IPS DF 6.9 (cell line): ENCODE measurements at regions not wholly inside any gene's neighbourhood (a gene's known extent, or its start where the extent isn't known, plus 50 kb on each side); places are given as distances from the start of the nearest gene placed in this dataset.

Source experiments
- DNase-seq: peaks from one replicate; pipeline ENCODE4 v3.0.0-alpha.2; 2013; ENCODE audit warnings: low read depth, low spot score
- H3K27ac ChIP-seq: one replicate; pipeline ENCODE4 v1.5.1; 2013; ENCODE audit warnings: low read length, control low read depth
- H3K27me3 ChIP-seq: 2 replicates; pipeline ENCODE4 v1.6.1; 2013; ENCODE audit warnings: mild to moderate bottlenecking, low read length; ENCODE audit not compliant: control insufficient read depth, insufficient read depth
- H3K36me3 ChIP-seq: 2 replicates; pipeline ENCODE4 v1.6.1; 2013; ENCODE audit warnings: low read length; ENCODE audit not compliant: control insufficient read depth, insufficient read depth
- H3K4me1 ChIP-seq: 2 replicates; pipeline ENCODE4 v1.6.1; 2013; ENCODE audit warnings: low read length; ENCODE audit not compliant: control insufficient read depth, insufficient read depth
- H3K4me3 ChIP-seq: 2 replicates; pipeline ENCODE4 v1.5.1; 2013; ENCODE audit warnings: mild to moderate bottlenecking, low read length
- H3K9me3 ChIP-seq: 2 replicates; pipeline ENCODE4 v1.6.1; 2013; ENCODE audit warnings: low read length, inconsistent platforms; ENCODE audit not compliant: control insufficient read depth, insufficient read depth
- WGBS: extraction: QIAGEN DNeasy Blood & Tissue Kit; methylation state at CpG from one replicate; pipeline ENCODE4 v1.1.7; 2013; ENCODE audit warnings: mixed read lengths, missing lambda C conversion rate; ENCODE audit not compliant: insufficient read length, insufficient coverage; 5-methylcytosine and 5-hydroxymethylcytosine counted together

DNA sequence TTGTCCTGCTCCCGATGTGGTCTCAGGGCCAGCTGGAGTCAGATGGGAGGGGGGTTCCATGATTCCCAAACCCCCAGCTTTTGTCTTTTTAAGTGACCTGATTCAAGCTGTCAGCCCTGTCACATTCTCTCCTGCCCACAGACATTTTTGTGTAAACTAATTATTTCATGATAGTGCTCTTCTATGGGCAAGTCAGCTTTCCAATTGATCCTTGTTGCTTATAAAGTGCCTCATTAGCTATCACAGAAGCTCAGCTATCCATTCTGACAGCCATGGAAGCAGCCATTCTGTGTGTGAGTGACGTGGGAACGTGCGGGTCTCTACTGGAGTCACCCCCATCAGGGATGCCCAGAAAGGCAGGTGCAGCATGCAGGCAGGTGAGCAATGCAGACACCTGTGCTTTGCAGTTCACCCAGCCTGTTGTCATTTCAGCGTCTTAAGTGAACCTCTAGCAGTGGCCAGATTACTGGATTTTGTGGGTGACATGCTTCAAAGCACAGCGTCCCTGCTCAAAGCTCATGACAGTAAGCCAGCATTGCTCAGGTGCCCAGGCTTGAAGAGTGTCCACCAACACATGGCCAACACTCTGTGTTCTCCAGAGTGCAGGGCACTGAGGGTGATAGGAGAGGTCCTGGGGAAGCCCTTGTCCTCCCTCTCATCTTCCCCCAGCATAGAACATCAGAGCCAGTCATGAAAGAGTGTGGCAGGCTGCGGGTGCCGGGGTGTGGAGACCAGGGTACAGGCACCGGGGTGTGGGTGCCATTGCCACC, 162.1 kb upstream of the SH3BP4 start:
- Histone ChIP-seq H3K27ac (no peak overlapping the region), H3K36me3 (no peaks in the 10 kb centered on the region)
- WGBS, result no CpG with 5 or more reads among the region's 9 CpGs

GRCh38 chr2:234788841-234789240, 163.0 kb upstream of the SH3BP4 start:
- no peaks in the 10 kb centered on the region for H3K36me3 ChIP-seq
- no peak overlapping the region for H3K27ac ChIP-seq
- no peaks in the 10 kb centered on the region; the same call in 1 of the 2 replicates for H3K27me3 ChIP-seq
- no peak for DNase-seq
- H3K9me3 ChIP-seq, result no peaks in the 10 kb centered on the region
- peaks cover 3% of the 10 kb centered on the region for H3K4me1 ChIP-seq
- H3K4me3 ChIP-seq, result no peak overlapping the region
- no CpG with 5 or more reads among the region's 4 CpGs for WGBS

More for the DNA sequence above, 162.1 kb upstream of the SH3BP4 start:
- H3K27me3 ChIP-seq, result no peaks in the 10 kb centered on the region; the same call in 1 of the 2 replicates
- no peaks in the 10 kb centered on the region for H3K9me3 ChIP-seq
- no peak overlapping the region for H3K4me3 ChIP-seq
- DNase-seq, result no peak
- H3K4me1 ChIP-seq, result peaks cover 3% of the 10 kb centered on the region

DNA sequence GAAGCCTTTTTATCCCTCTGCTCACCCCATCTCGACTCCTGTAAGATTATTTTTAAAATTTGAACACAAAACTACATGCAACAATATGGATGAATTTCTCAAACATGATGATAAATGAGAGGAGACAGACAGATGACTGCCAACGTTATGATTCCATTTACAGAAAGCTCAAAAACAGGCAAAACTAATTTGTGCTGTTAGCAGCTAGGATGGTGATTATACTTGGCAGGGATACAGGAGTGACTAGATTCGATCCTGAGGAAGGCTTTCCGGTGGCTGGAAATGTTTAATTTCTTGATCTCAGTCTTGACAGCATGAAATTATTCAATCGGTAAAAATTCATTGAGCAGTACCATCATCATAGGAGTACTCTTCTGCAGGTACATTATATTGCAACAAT, 163.4 kb upstream of the SH3BP4 start:
- Histone ChIP-seq H3K27me3 (no peaks in the 10 kb centered on the region; the same call in 1 of the 2 replicates), H3K4me1 (peaks cover 3% of the 10 kb centered on the region), H3K9me3 (no peaks in the 10 kb centered on the region), H3K27ac (no peak overlapping the region), H3K36me3 (no peaks in the 10 kb centered on the region), H3K4me3 (no peak overlapping the region)
- no CpG with 5 or more reads among the region's 5 CpGs for WGBS
- no peak for DNase-seq

- Histone ChIP-seq H3K4me1 (no peaks in the 10 kb centered on the region), H3K27ac (no peak overlapping the region), H3K9me3 (no peaks in the 10 kb centered on the region), H3K36me3 (no peaks in the 10 kb centered on the region), H3K4me3 (no peak overlapping the region), H3K27me3 (no peaks in the 10 kb centered on the region; the same call in 1 of the 2 replicates)
- no CpG with 5 or more reads among the region's 6 CpGs for WGBS
- no peak for DNase-seq
Measured at GRCh38 chr2:234787114-234787513, 164.7 kb upstream of the SH3BP4 start.

DNA sequence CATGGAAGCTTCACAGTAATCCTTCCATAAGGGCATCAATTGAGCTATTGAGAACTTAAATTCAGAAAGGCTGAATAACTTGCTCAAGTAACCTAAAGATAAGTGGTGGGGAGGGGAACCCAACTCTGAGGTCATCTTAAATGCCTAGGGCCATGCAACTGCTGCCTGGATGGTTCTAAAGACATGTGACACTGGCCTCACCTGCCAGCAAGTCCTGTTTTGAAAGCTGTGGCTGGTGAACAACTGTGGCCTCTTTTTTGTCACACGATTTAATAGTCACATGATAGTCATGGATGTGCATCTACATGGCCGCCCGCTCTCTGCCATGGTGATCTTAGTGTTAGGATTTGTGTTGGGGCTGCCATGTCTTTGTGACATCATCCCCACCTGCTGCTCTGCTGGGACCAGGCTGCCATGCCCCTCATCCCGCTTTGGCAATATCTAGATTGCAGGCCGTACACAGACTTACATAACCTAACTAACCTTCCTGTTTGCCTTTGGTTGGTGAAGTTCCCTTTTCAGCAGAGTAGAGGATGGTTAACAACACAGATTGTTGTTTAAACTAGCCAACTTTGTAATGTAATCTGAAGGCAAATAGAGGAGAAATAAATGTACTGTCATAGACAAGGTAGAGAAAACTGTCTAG, 177.9 kb upstream of the SH3BP4 start:
- H3K9me3 ChIP-seq, result no peaks in the 10 kb centered on the region
- no peaks in the 10 kb centered on the region for H3K36me3 ChIP-seq
- WGBS, result no CpG with 5 or more reads among the region's 5 CpGs
- no peak for DNase-seq
- H3K27me3 ChIP-seq, result no peaks in the 10 kb centered on the region
- no peak overlapping the region for H3K27ac ChIP-seq
- H3K4me3 ChIP-seq, result no peak overlapping the region
- no peaks in the 10 kb centered on the region for H3K4me1 ChIP-seq

DNA sequence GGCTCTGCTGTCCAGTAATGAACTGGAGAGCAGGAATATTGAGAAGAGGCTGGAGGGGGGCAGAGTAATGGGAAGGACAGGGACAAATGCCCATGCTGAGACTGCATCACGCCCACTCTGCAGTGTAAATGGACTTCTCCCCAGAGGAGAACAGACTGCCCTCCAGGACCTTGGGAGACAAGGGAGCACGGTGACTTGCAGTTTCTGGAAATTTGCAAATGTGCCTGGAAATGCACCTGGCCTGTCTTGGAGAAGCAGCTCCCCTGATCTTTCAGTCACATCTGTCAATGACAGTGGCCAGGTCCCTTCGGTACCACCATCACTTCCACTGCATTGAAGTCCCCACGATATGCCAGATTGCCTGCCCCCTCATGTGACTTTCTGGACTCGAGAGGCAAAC, 178.7 kb upstream of the SH3BP4 start:
- DNase-seq, result no peak
- no peaks in the 10 kb centered on the region for H3K36me3 ChIP-seq
- WGBS, result no CpG with 5 or more reads among the region's 5 CpGs
- H3K27me3 ChIP-seq, result no peaks in the 10 kb centered on the region
- no peak overlapping the region for H3K4me3 ChIP-seq
- no peaks in the 10 kb centered on the region for H3K4me1 ChIP-seq
- H3K27ac ChIP-seq, result no peak overlapping the region
- no peaks in the 10 kb centered on the region for H3K9me3 ChIP-seq

DNA sequence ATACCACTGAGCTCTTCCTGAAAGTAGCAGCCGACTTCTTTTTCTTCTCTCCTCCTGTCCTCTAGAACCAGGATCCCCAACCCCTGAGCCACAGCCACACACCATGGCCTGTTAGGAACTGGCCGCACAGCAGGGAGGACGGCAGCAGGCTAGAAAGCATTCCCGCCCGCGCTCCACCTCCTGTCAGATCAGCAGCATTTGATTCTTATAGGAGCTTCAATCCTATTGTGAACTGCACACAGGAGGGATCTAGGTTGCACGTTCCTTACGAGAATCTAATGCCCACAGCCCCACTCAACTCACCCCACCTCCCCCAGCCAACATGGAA, 179.1 kb upstream of the SH3BP4 start:
- DNase-seq, result no peak

GRCh38 chr2:234771980-234772732, 179.7 kb upstream of the SH3BP4 start:
- WGBS, result no CpG with 5 or more reads among the region's 11 CpGs
- H3K9me3 ChIP-seq, result no peaks in the 10 kb centered on the region
- H3K4me1 ChIP-seq, result no peaks in the 10 kb centered on the region
- no peak overlapping the region for H3K4me3 ChIP-seq
- DNase-seq, result no peak
- no peaks in the 10 kb centered on the region for H3K36me3 ChIP-seq
- no peak overlapping the region for H3K27ac ChIP-seq
- no peaks in the 10 kb centered on the region for H3K27me3 ChIP-seq

More for the DNA sequence above, 179.1 kb upstream of the SH3BP4 start:
- no peak overlapping the region for H3K27ac ChIP-seq
- no peaks in the 10 kb centered on the region for H3K9me3 ChIP-seq
- WGBS, result no CpG with 5 or more reads among the region's 8 CpGs
- H3K4me3 ChIP-seq, result no peak overlapping the region
- no peaks in the 10 kb centered on the region for H3K4me1 ChIP-seq
- H3K36me3 ChIP-seq, result no peaks in the 10 kb centered on the region
- H3K27me3 ChIP-seq, result no peaks in the 10 kb centered on the region

- H3K4me3 ChIP-seq, result no peak overlapping the region
- no peak overlapping the region for H3K27ac ChIP-seq
- no peaks in the 10 kb centered on the region for H3K36me3 ChIP-seq
- H3K9me3 ChIP-seq, result no peaks in the 10 kb centered on the region
- H3K4me1 ChIP-seq, result no peaks in the 10 kb centered on the region
- no peaks in the 10 kb centered on the region for H3K27me3 ChIP-seq
- WGBS, result no CpG with 5 or more reads among the region's 2 CpGs
- no peak for DNase-seq
Measured at GRCh38 chr2:234771176-234771575, 180.6 kb upstream of the SH3BP4 start.

DNA sequence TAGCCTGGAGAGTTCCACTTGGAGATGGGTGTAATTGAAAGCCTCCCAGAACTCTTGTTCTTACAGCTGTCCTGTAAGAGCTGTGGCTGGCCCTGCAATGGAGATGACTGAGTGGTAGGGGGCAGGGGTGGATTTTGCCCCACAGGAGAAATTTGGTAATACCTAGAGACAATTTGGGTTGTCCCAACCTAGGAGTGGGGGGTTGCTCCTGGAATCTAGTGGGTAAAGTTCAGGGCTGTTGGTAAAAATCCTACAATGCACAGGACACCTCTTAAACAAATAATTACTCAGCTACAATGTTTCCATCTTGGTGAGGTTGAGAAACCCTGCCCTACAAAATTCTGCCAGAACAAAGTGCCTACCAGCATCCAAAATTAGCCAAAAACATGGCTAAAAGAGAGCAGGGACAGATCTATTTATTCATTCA, 181.1 kb upstream of the SH3BP4 start:
- Histone ChIP-seq H3K27ac (no peak overlapping the region), H3K27me3 (no peaks in the 10 kb centered on the region), H3K9me3 (no peaks in the 10 kb centered on the region), H3K4me3 (no peak overlapping the region), H3K36me3 (no peaks in the 10 kb centered on the region), H3K4me1 (no peaks in the 10 kb centered on the region)
- no peak for DNase-seq
